ENCODE measurements at regions not wholly inside any gene's neighbourhood (a gene's known extent, or its start where the extent isn't known, plus 50 kb on each side); places are given as distances from the start of the nearest gene placed in this dataset.

GRCh38 chr7:124412531-124412930 is 353.1 kb downstream of the GPR37 start:
- no peaks in the 10 kb centered on the region for H3K36me3 ChIP-seq (ENCODE audit: insufficient read depth in 1 of 2, low read depth in 1 of 2)
- no peak for TF ChIP-seq CTCF (IDR thresholded peaks at IDR 0.05)
- WGBS, 3 donors: 61 to 67% (median 62%) methylated on average over 6 of the region's 6 CpGs
- ATAC-seq (no peak), DNase-seq (no peak)
- H3K4me3 ChIP-seq: no peak overlapping the region
- no peaks in the 10 kb centered on the region for H3K9me3 ChIP-seq
- no peaks in the 10 kb centered on the region for H3K4me1 ChIP-seq
- H3K27ac ChIP-seq: no peak overlapping the region
- H3K27me3 ChIP-seq (ENCODE audit: insufficient read depth in 3 of 3, low read length in 2 of 3): no peaks in the 10 kb centered on the region
- intact Hi-C loops (cut with DNase I): no loop called here

- no peak for TF ChIP-seq CTCF (IDR thresholded peaks at IDR 0.05)
- no peaks in the 10 kb centered on the region for H3K9me3 ChIP-seq
- ATAC-seq (no peak), DNase-seq (no peak)
- no peaks in the 10 kb centered on the region for H3K4me1 ChIP-seq
- intact Hi-C loops (cut with DNase I): no loop called here
- H3K27ac ChIP-seq: no peak overlapping the region
- H3K27me3 ChIP-seq (ENCODE audit: insufficient read depth in 3 of 3, low read length in 2 of 3): no peaks in the 10 kb centered on the region
- H3K4me3 ChIP-seq: no peak overlapping the region
- WGBS, 3 donors: 40 to 45% (median 44%) methylated on average over 7 of the region's 7 CpGs
- no peaks in the 10 kb centered on the region for H3K36me3 ChIP-seq (ENCODE audit: insufficient read depth in 1 of 2, low read depth in 1 of 2)
Measured at GRCh38 chr7:124411796-124412195, 353.8 kb downstream of the GPR37 start.

- intact Hi-C loops (cut with DNase I): no loop called here
- Histone ChIP-seq H3K27me3 (ENCODE audit: insufficient read depth in 3 of 3, low read length in 2 of 3) (no peaks in the 10 kb centered on the region), H3K4me1 (no peaks in the 10 kb centered on the region), H3K36me3 (ENCODE audit: insufficient read depth in 1 of 2, low read depth in 1 of 2) (no peaks in the 10 kb centered on the region), H3K9me3 (no peaks in the 10 kb centered on the region), H3K4me3 (no peak overlapping the region), H3K27ac (no peak overlapping the region)
- DNase-seq (no peak), ATAC-seq (no peak)
- TF ChIP-seq CTCF (IDR thresholded peaks at IDR 0.05): no peak
- 54 to 63% (median 55%) methylated on average over 1 of the region's 1 CpG for WGBS, 3 donors
Measured at GRCh38 chr7:124403587-124403986, 362.0 kb downstream of the GPR37 start.

GRCh38 chr7:124403112-124403511 is 362.5 kb downstream of the GPR37 start:
- WGBS, 3 donors: 55 to 81% (median 71%) methylated on average over 2 of the region's 2 CpGs

More at GRCh38 chr7:124403112-124403511, 362.5 kb downstream of the GPR37 start:
- Histone ChIP-seq H3K4me3 (no peak overlapping the region), H3K27ac (no peak overlapping the region), H3K9me3 (no peaks in the 10 kb centered on the region), H3K4me1 (no peaks in the 10 kb centered on the region), H3K36me3 (ENCODE audit: insufficient read depth in 1 of 2, low read depth in 1 of 2) (no peaks in the 10 kb centered on the region), H3K27me3 (ENCODE audit: insufficient read depth in 3 of 3, low read length in 2 of 3) (no peaks in the 10 kb centered on the region)
- ATAC-seq: no peak
- TF ChIP-seq CTCF (IDR thresholded peaks at IDR 0.05): no peak
- intact Hi-C loops (cut with DNase I): no loop called here
- no peak for DNase-seq

Measured in psoas muscle (tissue), 7 donors.